BJ (cell line): ENCODE measurements at regions not wholly inside any gene's neighbourhood (a gene's known extent, or its start where the extent isn't known, plus 50 kb on each side); places are given as distances from the start of the nearest gene placed in this dataset.

Experiments
- CTCF ChIA-PET: fragments of 350-600 bp; formaldehyde crosslinking; extraction: SDS; loops from one replicate; lab custom pipeline; 2021; ENCODE audit warnings: antibody characterized with exemption, inconsistent platforms; lab: Yijun Ruan, JAX
- POLR2A ChIA-PET: fragments of 300-600 bp; sonication (Branson Sonifier 250); formaldehyde crosslinking; extraction: SDS; loops from one replicate; lab custom pipeline; 2021; ENCODE audit warnings: antibody characterized with exemption; lab: Charles Lee
- DNase-seq: peaks from one replicate; pipeline ENCODE4 v3.0.0-alpha.2; 2011; ENCODE audit warnings: low read depth
- H3K27me3 ChIP-seq: 2 replicates; pipeline ENCODE4 v1.6.0; 2011; ENCODE audit warnings: low read length; ENCODE audit not compliant: control insufficient read depth, insufficient read depth
- H3K36me3 ChIP-seq: 2 replicates; pipeline ENCODE4 v1.5.1; 2011; ENCODE audit warnings: low read length; ENCODE audit not compliant: control insufficient read depth, insufficient read depth
- H3K4me3 ChIP-seq: 2 replicates; pipeline ENCODE4 v1.5.1; 2011; ENCODE audit warnings: low read depth, mild to moderate bottlenecking, control low read depth, low read length
- CTCF ChIP-seq: IDR thresholded peaks from 2 replicates; pipeline ENCODE4 v1.5.1; 2011; ENCODE audit warnings: low read depth, mild to moderate bottlenecking, control low read depth, inconsistent platforms, low read length, moderate library complexity; ENCODE audit not compliant: insufficient read depth

- Histone ChIP-seq H3K36me3 (no peaks in the 10 kb centered on the region), H3K4me3 (no peak overlapping the region), H3K27me3 (no peaks in the 10 kb centered on the region)
- ChIA-PET POLR2A (no interaction called here), CTCF (no interaction called here)
- DNase-seq, result peak; percentile 4
- TF ChIP-seq CTCF, result no peak
Measured at GRCh38 chr4:135368831-135369230, 1167.2 kb upstream of the PABPC4L start.

- H3K27me3 ChIP-seq, result no peaks in the 10 kb centered on the region
- DNase-seq, result peak; percentile 2
- H3K36me3 ChIP-seq, result no peaks in the 10 kb centered on the region
- H3K4me3 ChIP-seq, result no peak overlapping the region
- no peak for TF ChIP-seq CTCF
- ChIA-PET CTCF (no interaction called here), POLR2A (no interaction called here)
Measured at GRCh38 chr4:135365065-135365464, 1163.5 kb upstream of the PABPC4L start.

DNA sequence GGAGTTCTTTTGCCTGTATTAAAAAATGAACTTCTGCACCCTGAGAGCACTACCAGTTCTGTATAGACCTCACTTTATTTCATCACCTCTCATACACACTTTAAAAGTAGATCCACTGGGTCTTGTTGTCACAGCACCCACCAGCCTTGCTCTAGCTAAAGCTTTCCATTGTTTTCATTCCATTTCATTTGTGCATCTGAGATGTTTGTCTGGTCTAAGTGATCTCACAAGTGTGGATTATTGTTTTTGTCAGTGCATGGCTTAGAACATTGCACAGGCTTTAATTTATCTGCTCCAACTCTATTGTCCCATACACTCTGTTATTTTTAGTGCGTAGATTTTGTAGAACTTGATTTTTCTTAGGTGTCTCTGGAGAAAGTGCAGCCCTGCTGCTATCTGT lies 1157.5 kb upstream of the PABPC4L start:
- DNase-seq, result no peak
- Histone ChIP-seq H3K4me3 (no peak overlapping the region), H3K27me3 (no peaks in the 10 kb centered on the region), H3K36me3 (no peaks in the 10 kb centered on the region)
- CTCF ChIA-PET, result no interaction called here
- POLR2A ChIA-PET, result no interaction called here
- TF ChIP-seq CTCF, result no peak

GRCh38 chr4:135357091-135357490 lies 1155.5 kb upstream of the PABPC4L start:
- no peak for DNase-seq
- no peaks in the 10 kb centered on the region for H3K36me3 ChIP-seq
- TF ChIP-seq CTCF, result no peak
- no peaks in the 10 kb centered on the region for H3K27me3 ChIP-seq
- H3K4me3 ChIP-seq, result no peak overlapping the region
- ChIA-PET POLR2A (no interaction called here), CTCF (no interaction called here)

DNA sequence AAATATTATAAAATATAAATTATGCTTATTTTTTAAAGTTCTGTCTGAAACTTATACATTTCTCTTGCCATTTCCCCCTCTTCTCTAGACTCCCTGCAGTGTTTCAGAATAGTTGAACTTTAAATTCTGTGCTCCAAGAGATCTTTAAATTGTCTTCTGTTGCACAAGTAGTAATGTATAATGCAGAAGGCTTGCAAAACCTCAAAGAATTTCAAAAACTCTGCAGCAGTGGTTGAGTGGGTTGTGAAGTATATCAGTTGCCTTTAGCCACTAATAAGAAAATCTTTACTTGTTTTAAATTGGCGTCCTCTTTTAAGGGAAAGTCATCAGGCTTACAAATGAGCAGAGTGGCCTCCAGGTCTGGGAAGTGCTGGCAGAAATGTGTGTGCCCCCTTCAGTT lies 1153.3 kb upstream of the PABPC4L start:
- POLR2A ChIA-PET, result no interaction called here
- H3K4me3 ChIP-seq, result no peak overlapping the region
- no peaks in the 10 kb centered on the region for H3K27me3 ChIP-seq
- no peak for TF ChIP-seq CTCF
- no peaks in the 10 kb centered on the region for H3K36me3 ChIP-seq
- no peak for DNase-seq
- CTCF ChIA-PET, result no interaction called here
